Epidermal melanocyte (primary cell): ENCODE measurements at regions not wholly inside any gene's neighbourhood (a gene's known extent, or its start where the extent isn't known, plus 50 kb on each side); places are given as distances from the start of the nearest gene placed in this dataset.
"Not testable (repeated sequence)": the region's sequence is repeated elsewhere in the genome, so short reads cannot be mapped to it uniquely, and the experiment has no call there.

Experiments
- DNase-seq: peaks from one replicate; pipeline ENCODE4 v3.0.0; 2011; ENCODE audit warnings: low spot score; ENCODE audit not compliant: insufficient read length

DNA sequence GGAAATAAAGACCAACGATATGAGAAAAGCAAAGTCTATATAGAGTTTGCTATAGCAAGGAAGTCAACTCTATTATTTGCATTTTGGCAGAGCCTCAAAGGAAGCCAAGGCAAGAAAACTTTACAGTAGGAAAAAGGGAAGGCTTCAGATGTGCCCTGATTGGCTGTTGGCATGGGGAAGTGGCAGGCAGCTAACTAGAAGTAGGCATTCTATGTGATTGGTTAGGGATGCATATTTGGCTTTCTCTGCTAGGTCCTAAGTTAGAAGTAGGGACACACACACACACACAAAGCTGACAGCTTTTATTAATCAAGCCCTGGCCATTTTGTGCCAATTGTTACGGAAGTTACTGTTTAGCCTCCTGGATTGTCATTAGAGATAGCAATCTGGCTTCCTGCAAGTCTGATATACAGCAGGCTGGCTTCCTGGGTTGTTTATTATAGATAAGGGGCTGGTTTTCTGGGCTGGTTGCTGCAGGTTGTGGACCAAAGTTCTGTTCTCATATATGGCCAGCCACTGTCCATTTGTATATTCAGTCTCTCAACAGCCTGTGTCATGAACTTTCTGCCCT is 308.1 kb upstream of the GRAMD2B start:
- DNase-seq = no peak

DNA sequence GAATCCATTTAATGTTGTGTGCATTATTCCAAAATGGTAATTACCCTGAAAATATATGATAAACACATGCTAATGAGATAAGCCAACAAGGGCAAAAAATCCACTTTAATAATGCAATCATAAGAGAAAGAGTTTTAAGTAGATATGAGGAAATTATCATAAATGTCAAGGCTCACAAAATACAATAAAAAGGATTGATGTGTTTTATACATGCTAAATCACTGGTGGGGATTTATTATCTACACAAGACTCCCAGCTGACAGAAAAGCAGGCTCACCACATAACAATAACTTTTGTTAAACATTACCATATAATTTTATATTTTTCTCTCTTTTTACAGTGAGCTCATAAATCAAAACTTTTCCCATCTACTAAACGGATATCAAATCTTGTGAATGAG is 306.2 kb upstream of the GRAMD2B start:
- DNase-seq = no peak

DNA sequence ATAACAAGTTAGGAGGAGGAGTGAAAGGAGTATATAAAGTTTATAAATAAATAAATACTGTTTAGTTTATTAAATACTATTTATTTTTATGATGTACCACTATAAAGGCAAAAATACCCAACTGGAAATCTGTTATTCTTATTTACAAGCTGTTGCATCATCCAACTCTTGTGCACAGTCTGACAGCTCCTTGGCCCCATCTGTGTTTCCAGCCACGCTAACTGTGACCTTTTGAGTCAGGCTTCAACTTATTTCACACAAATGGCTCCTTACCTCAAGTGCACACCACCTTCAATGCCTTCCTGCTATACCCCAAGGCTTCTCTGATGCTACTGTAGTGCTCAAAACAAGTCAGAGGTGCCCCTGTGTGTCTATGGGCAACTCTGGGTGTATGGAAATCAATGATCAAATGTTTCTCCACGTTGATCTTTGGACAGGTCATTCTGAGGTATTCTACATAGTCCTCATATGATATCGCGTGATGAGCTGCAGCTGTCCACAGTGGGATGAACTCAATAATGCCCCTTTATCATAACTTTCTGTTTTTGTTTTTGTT is 303.2 kb upstream of the GRAMD2B start:
- no peak for DNase-seq

DNA sequence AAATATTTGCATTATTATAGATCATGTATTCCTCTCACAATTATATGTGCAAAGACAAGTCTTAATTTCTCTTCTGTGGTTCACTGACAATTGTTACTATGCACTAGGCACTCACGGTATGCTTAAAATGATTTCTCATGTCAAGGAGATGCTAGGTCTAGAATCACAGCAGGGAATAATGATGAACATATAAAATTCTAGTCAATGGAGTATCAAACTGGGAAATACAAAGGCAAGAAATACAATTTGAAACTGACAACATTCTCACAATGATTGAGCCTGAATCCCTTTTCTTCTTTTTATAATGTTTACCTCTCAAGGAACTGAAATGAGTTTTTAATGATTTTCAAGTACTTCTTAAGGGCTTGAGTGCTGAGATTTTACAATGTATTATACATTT is 302.3 kb upstream of the GRAMD2B start:
- DNase-seq = no peak

DNA sequence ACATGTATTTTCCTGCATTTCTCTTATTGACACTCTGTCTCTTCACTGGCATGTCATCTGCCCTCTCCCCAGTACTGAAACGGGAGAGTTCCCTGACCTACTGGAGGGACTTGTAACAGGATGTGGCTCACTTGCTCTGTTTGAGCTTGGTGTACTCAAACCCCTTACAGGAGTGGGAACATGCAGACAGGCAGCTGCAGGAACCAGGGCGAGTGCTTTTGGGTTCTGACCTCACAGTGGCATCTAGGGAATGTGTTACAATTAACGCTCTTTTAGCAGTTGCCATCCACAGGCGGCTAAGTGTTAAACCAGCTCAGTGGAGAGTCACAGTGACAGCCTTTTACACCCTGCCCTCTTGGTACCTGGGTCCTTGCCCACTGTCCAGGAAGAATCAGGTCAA is 300.3 kb upstream of the GRAMD2B start:
- no peak for DNase-seq

DNA sequence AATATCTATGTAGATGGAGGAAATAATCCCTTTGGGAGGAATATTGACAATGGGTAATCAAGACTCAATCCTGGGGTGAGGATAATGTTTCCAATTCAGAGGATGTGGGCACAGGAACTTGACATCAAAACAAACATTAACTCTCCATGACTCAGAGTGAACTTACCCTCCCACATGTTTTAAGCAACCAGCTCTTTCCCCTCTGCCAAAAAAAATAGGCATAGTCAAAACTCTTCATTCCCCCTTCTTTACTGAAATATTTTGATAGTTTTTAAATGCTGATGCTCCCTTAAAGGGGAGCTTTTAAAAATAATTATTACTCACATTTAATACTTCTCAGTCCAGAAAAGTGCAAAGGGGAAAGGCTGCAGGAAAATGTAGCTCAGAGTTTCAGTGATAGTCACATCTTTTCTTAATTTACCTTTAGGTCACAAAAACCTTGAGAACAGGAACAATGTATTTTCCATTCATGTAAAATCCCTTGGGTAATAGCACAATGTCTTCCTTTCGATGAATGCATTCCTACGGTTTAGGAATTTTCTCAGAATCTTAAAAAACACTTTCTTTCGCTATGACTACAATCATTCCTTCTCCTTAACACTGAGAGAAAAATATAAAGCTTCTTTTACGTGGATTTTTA is 298.4 kb upstream of the GRAMD2B start:
- DNase-seq = no peak

DNA sequence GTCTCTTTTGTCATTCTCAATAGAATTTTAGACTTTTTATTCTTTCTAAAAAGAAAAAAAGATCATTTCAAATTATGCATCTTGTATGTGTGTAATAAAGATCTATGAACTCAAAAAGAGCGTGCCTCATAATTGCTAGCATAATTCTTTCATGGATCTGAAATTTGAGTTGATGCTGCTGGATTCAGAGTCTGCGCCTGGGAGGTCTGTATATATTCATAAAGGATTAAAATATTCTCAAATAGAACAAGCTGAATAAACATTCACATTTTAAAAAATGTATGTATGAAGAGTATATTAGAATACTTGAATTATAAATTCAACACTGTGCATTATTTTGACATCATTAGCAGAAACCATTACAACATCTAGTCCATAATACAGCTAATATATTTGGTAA is 297.8 kb upstream of the GRAMD2B start:
- no peak for DNase-seq

DNA sequence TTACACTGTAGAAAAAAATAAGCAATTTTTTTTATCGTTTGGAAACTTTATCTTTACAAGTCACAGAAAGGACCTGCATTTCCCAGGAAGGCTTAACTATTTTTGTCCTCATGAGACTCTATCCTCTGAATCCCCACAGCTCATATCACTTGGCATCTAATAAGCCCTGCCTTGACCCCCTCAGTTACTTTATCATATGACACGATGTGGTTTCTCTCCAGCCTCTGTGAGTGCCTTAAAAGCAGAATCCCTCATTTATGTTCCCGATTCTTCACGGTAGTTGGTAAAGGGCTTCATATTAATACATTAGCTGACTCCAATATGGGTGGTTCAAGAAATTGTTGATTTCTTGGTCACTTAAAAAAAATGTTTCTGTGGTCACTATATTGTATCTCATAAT is 296.6 kb upstream of the GRAMD2B start:
- DNase-seq = no peak

DNA sequence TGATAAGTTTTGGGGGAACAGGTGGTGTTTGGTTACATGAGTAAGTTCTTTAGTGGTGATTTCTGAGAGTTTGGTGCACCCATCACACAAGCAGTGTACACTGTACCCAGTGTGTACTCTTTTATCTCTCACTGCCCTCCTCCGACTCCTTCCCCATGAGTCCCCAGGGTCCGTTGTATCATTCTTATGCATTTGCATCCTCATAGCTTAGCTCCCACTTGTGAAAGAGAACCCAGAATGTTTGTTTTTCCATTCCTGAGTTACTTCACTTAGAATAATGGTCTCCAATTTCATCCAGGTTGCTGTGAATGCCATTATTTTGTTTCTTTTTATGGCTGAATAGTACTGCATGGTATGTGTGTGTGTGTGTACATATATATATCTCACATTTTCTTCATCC is 295.8 kb upstream of the GRAMD2B start:
- not testable (repeated sequence) for DNase-seq

DNA sequence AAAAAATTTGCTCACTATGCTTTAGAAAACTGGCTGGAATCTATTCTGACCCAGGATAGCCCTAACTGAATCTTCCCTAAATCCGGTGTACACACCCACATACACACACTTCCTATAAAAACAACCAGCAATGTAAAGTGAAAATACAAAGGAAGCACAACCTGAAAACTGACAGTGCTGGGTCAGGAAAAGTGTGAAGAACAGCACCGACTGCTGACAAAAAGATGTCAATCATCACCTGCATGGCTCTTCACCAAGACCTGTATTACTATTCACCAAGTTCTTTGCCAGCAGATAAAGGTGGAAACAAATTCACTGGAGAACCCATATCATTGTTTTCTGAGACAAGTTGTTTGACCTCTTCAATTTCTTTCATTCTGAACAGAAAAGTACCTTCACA is 293.8 kb upstream of the GRAMD2B start:
- no peak for DNase-seq

DNA sequence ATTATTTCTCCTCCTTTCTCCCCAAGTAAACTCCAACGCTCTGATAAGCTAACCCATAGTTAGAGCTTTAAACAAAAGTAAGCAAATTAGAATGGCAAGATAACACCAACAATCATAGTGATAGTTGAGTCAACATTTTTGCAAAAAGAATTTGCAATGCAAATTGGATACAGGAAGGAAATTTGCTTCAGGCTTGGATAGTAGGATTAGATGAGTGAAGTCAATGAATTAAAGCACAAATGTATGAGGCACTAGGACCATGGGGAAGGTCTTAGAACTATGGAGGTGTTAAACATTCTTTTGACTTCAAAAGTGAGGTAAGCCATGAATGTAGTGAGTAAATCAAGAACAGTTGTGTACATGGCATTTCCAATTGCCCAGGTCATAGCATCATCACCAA is 289.8 kb upstream of the GRAMD2B start:
- DNase-seq = no peak

DNA sequence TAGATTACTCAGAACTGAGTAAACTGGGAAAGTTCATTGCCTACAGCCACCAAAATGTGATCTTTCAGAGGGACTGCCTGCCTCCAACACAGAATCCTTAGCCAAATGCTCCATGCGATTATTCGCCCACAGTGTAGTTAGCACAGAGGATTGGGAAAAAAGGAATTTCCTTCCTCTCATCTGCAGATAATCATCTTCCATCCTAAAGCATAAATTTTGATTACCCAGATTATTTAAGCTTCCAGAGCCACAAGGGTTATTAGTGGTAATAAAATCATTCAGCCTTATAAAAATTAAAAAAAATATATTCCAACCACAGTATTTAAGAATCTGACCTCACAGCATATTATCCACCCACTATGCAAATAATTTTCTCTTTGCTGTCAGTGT is 285.3 kb upstream of the GRAMD2B start:
- DNase-seq = no peak

DNA sequence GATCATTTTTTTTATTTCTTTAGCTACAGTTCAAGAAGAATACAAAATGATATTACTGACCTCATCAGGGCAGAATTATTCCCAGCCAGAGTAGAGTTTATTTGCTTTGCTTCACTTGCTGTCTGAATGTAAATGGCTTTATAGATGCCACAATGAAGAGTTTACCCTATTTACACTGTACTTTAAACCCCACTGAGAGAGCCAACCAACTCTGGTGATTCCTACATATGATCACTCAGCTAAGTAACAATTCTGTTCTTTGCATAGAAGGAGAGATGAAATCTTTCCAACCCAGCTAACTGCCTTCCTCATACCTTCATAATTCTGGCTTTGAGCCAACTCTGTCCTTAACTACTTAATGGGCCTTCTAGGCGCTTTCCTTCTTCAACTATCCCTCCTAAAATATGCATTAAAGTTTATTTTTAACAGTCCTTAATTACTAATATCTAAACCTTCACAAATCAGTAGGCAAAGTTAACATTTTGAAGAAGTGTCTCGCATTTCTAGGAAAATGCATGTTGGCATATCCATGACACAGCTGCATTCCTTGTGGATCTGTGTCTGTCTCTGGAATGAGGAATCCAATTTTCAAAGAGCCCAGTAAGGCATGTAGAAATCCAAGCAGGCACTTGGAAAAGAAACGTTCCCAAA is 284.8 kb upstream of the GRAMD2B start:
- peak; percentile 21 for DNase-seq

DNA sequence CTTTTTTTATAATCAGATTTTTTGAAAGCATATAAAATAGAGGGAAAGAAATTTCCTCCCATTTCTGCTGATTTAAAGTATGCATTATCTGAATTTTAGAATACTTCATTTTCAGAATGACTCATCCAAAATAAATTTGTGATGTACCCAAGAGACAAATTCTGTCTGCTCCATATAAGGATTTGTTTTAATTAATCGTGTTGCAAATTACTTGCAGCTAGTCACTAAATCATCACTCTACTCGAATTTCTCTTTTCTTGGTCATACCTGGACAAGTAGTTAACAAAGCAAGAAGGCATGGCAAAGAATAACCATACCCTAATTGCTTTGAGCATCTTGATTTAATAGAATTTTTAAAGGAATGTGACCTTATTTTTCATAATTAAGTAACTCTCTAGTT is 284.1 kb upstream of the GRAMD2B start:
- no peak for DNase-seq

DNA sequence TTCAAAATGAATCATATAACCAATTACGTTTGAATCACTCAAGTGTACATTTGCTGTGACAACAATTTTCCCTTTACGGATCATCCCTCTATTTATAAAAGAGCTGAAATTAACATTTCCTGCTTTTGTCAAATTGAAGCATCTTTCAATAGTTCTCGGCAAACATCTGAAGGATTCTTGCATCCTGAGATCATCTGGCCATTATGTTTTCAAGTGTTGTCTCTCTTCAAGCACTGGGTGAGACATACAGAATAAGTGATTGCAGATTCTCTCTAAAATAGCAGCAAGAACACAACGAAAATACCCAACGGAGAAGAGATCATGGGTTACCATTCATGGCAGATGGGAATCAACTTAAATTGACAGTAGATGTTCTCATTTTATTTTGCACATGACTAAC is 283.4 kb upstream of the GRAMD2B start:
- DNase-seq = peak; percentile 18

DNA sequence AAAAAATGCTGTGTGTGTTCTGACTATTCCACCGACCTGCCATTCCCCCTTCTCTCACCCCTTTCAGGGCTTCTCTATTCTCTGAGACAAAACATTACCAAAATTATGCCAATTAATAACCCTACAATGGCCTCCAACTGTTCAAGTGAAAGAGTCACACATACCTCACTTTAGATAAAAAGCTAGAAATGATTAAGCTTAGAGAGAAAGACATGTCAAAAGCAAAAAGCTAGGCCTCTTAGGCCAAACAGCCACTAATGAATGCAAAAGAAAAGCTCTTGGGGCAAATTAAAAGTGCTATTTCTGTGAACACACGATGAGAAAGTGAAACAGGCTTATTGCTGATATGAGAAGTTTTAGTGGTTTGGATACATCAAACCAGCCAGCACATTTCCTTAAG is 279.6 kb upstream of the GRAMD2B start:
- DNase-seq = no peak

DNA sequence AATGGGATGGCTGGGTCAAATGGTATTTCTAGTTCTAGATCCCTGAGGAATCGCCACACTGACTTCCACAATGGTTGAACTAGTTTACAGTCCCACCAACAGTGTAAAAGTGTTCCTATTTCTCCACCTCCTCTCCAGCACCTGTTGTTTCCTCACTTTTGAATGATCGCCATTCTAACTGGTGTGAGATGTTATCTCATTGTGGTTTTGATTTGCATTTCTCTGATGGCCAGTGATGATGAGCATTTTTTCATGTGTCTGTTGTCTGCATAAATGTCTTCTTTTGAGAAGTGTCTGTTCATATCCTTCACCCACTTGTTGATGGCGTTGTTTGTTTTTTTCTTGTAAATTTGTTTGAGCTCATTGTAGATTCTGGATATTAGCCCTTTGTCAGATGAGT is 272.9 kb upstream of the GRAMD2B start:
- DNase-seq = not testable (repeated sequence)

DNA sequence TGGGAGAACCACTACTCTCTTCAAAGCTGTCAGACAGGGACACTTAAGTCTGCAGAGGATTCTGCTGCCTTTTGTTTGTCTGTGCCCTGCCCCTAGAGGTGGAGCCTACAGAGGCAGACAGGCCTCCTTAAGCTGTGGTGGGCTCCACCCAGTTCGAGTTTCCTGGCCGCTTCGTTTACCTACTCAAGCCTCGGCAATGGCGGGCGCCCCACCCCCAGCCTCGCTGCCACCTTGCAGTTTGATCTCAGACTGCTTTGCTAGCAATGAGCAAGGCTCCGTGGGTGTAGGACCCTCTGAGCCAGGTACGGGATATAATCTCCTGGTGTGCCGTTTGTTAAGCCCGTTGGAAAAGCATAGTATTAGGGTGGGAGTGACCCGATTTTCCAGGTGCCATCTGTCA is 267.9 kb upstream of the GRAMD2B start:
- not testable (repeated sequence) for DNase-seq

DNA sequence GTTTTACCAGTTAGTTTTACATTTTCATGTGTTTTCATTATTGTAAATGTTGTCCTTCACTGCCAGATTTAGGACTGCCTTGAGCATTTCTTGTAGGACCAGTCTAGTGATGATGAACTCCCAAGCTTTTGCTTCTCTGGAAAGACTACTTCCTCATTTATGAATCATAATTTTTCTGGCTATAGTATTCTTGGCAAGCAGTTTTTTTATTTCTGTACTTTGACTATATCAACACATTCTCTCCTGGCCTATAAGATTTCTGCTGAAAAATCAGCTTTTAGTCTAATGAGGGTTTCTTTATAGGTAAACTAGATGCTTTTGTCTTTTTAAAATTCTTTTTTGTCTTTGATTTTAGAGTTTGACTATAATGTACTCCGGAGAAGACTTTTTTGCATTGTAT is 256.8 kb upstream of the GRAMD2B start:
- DNase-seq = no peak

DNA sequence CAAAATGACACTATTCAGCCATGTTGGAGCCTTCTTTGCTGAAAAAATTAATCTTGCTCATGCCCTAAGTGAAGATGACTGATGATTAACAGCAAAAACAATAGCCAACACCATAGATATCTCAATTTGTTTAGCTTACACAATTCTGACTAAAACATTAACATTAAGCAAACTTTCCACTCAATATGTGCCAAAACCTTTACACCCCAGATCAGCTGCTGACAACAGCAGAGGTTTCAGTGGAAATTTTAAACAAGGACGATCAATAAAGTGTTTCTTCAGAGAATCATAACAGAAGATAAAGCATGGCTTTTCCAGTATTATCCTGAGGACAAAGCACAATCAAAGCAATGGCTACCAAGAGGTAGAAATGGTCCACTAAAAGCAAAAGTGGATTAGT is 254.4 kb upstream of the GRAMD2B start:
- DNase-seq = no peak

DNA sequence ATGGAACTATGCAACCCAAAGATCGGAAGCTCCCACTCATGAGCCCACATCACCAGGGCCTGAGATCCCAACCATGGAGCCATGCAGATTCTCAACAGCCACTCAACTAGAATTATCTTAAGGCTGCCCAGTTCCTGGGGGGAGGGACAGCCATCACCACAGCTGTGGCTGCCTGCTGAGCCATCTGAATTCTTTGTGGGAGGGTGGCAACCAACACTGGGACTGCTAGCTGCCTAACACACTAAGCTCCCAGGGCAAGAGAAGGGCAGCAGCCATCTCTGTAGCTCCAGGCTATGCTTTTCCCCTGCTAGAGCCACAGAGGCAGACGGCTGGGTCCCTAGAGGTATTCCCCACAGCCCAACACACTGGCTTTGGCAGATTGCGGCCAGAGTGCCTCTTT is 251.3 kb upstream of the GRAMD2B start:
- no peak for DNase-seq

DNA sequence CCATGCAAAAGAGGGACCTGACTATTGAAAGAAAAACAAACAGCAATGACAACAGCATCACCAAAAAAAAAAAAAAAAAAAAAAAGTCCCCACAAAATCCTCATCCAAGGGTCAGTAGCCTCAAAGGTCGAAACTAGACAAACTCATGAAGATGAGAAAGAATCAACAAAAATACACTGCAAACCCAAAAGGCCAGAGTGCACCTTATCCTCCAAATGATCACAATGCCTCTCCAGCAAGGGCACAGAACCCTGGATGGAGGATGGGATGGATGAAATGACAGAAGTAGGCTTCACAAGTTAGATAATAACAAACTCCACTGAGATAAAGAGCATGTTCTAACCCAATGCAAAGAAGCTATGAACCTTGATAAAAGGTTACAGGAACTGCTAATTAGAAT is 250.4 kb upstream of the GRAMD2B start:
- no peak for DNase-seq

DNA sequence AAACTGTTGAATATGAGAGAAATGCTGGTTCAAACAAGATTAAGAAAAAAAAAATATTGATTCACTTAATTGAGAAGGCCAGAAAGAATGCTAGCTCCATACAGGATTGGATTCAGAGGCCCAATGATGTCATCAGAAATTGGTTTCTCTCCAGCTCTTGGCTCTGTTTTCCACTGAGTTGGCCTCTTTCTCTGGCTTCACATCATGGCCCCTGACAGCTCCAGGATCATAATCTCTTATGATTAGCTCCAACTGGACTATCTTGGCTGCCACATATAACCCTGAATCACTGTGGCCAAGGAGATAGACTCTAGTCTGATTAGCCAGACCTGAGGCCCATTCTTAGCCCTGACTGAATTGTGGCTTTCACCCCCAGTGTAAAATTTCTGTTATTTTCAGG is 244.7 kb upstream of the GRAMD2B start:
- no peak for DNase-seq
